GM12878 (cell line): ENCODE measurements at regions not wholly inside any gene's neighbourhood (a gene's known extent, or its start where the extent isn't known, plus 50 kb on each side); places are given as distances from the start of the nearest gene placed in this dataset.

ENCODE experiments used
- ATAC-seq: fragments of 200-7000 bp; cut with Tn5 transposase; 3 replicates; pipeline ENCODE4 v1.9.1; 2020; ENCODE audit warnings: mild to moderate bottlenecking, moderate library complexity
- BruUV-seq: library from RNA; stranded (reverse); fragments of 400-500 nt; replicated peaks from 2 replicates; lab custom pipeline; 2021; lab: Mats Ljungman, UMichigan
- CTCF ChIA-PET: fragments of 300-600 bp; sonication (Branson Sonifier 250); formaldehyde crosslinking; extraction: SDS; loops from one replicate; lab custom pipeline; 2021; ENCODE audit warnings: inconsistent platforms; lab: Yijun Ruan, JAX
- POLR2A ChIA-PET: fragments of 350-600 bp; formaldehyde crosslinking; extraction: SDS; loops from one replicate; lab custom pipeline; 2021; ENCODE audit warnings: inconsistent platforms; lab: Charles Lee
- RAD21 ChIA-PET: fragments of 300-600 bp; sonication (Branson Sonifier 250); formaldehyde crosslinking; loops from one replicate; lab custom pipeline; 2023; ENCODE audit warnings: antibody characterized with exemption; ENCODE audit not compliant: unreplicated experiment; lab: Charles Lee
- SMC1A ChIA-PET: fragments of 300-600 bp; sonication (Branson Sonifier 250); formaldehyde crosslinking; loops from one replicate; lab custom pipeline; 2023; ENCODE audit not compliant: unreplicated experiment, uncharacterized antibody; lab: Charles Lee
- DNase-seq: peaks from one replicate; pipeline ENCODE4 v3.0.0-alpha.2; 2011; ENCODE audit warnings: low read depth, low spot score
- FAIRE-seq: peaks from 3 replicates; lab custom pipeline; 2011; peaks lifted over from hg19 to GRCh38; lab: Jason Lieb, UNC
- H2AFZ ChIP-seq: 2 replicates; pipeline ENCODE4 v1.6.0; 2011; ENCODE audit warnings: low read depth, low read length, control low read depth; ENCODE audit not compliant: control insufficient read depth
- H3K27ac ChIP-seq: 2 replicates; pipeline ENCODE4 v1.5.1; 2011; ENCODE audit warnings: control low read depth; ENCODE audit not compliant: control insufficient read depth, insufficient read depth
- H3K27me3 ChIP-seq, 2 experiments: replicated peaks in 1 of 2; 2 replicates each; pipeline versions ENCODE4 v1.6.0 to v1.6.1; 2011; ENCODE audit warnings: low read length in 1 of 2; ENCODE audit not compliant: control insufficient read depth in 2 of 2, insufficient read depth in 2 of 2
- H3K36me3 ChIP-seq, 2 experiments: 2 replicates each; pipeline ENCODE4 v1.5.1; 2011; ENCODE audit warnings: low read length in 1 of 2; ENCODE audit not compliant: control insufficient read depth in 2 of 2, insufficient read depth in 2 of 2
- H3K4me1 ChIP-seq: 2 replicates; pipeline ENCODE4 v1.6.1; 2011; ENCODE audit warnings: mild to moderate bottlenecking, low read length, moderate library complexity, mixed read lengths; ENCODE audit not compliant: control insufficient read depth, insufficient read depth
- H3K4me2 ChIP-seq: 2 replicates; pipeline ENCODE4 v1.6.0; 2011; ENCODE audit warnings: control low read depth; ENCODE audit not compliant: control insufficient read depth, insufficient read depth
- H3K4me3 ChIP-seq: fragments of 200-600 bp; sonication (generic); 2 replicates; pipeline ENCODE4 v1.5.1; 2016
- H3K79me2 ChIP-seq: 2 replicates; pipeline ENCODE4 v1.6.0; 2011; ENCODE audit warnings: low read length; ENCODE audit not compliant: control insufficient read depth, insufficient read depth
- H3K9ac ChIP-seq: 2 replicates; pipeline ENCODE4 v1.8.0; 2011; ENCODE audit warnings: low read length, control low read depth, mixed read lengths; ENCODE audit not compliant: control insufficient read depth, insufficient read depth
- H3K9me3 ChIP-seq: replicated peaks from 3 replicates; pipeline ENCODE4 v1.5.1; 2011; ENCODE audit warnings: mild to moderate bottlenecking, low read length; ENCODE audit not compliant: control insufficient read depth, insufficient read depth
- H4K20me1 ChIP-seq: 2 replicates; pipeline ENCODE4 v1.6.0; 2011; ENCODE audit not compliant: control insufficient read depth, insufficient read depth
- E2F4 ChIP-seq: IDR thresholded peaks from 2 replicates; pipeline ENCODE4 v1.6.1; 2012; ENCODE audit warnings: low read depth, low read length, improper control_type of control experiment
- FOXM1 ChIP-seq: IDR thresholded peaks from 2 replicates; pipeline ENCODE4 v1.6.1; 2012; ENCODE audit warnings: low read depth, mild to moderate bottlenecking, inconsistent platforms, low read length, moderate library complexity
- HDAC2 ChIP-seq: fragments of 200-600 bp; sonication (generic); IDR thresholded peaks from 2 replicates; pipeline ENCODE4 v1.6.1; 2017
- IKZF2 ChIP-seq, 2 experiments: fragments of 450-650 bp; IDR thresholded peaks; 2 replicates each; pipeline ENCODE4 v1.6.1; 2017; ENCODE audit warnings: mild to moderate bottlenecking in 2 of 2, moderate library complexity in 2 of 2
- IRF3 ChIP-seq: fragments of 450-650 bp; IDR thresholded peaks from 2 replicates; pipeline ENCODE4 v1.6.1; 2014; ENCODE audit warnings: mild to moderate bottlenecking
- MEF2A ChIP-seq: IDR thresholded peaks from 2 replicates; pipeline ENCODE4 v1.6.1; 2011; ENCODE audit warnings: low read depth, mild to moderate bottlenecking, low read length, moderate library complexity; ENCODE audit not compliant: insufficient read depth
- NRF1 ChIP-seq: conservative IDR thresholded peaks from 2 replicates; pipeline ENCODE4 v1.6.1; 2011; ENCODE audit warnings: mild to moderate bottlenecking, low read depth, low read length, improper control_type of control experiment
- SMAD1 ChIP-seq: fragments of 450-650 bp; IDR thresholded peaks from 2 replicates; pipeline ENCODE4 v1.6.1; 2018; ENCODE audit warnings: mild to moderate bottlenecking, low read depth; ENCODE audit not compliant: partially characterized antibody
- SMARCA5 ChIP-seq: fragments of 450-650 bp; IDR thresholded peaks from 2 replicates; pipeline ENCODE4 v1.6.1; 2017; ENCODE audit warnings: mild to moderate bottlenecking
- SREBF1 ChIP-seq: IDR thresholded peaks from 2 replicates; pipeline ENCODE4 v1.6.1; 2012; ENCODE audit warnings: mild to moderate bottlenecking, low read length
- SUZ12 ChIP-seq: fragments of 200-600 bp; sonication (generic); IDR thresholded peaks from one replicate; pipeline ENCODE4 v1.6.1; 2018; ENCODE audit warnings: antibody characterized with exemption, mild to moderate bottlenecking; ENCODE audit not compliant: unreplicated experiment
- ZBED1 ChIP-seq: IDR thresholded peaks from 2 replicates; pipeline ENCODE4 v1.6.1; 2016; ENCODE audit warnings: borderline replicate concordance
- WGBS: methylation state at CpG from one replicate; pipeline ENCODE4 v1.1.6; 2016; ENCODE audit warnings: low lambda C conversion rate; ENCODE audit not compliant: insufficient replicate concordance, insufficient coverage; ENCODE audit errors: missing lambda C conversion rate; 5-methylcytosine and 5-hydroxymethylcytosine counted together
- in situ Hi-C: fragments of 300-500 bp; cut with MboI; formaldehyde crosslinking; loops from 9 replicates; pipeline ENCODE4 v1.14.3; 2018; ENCODE audit warnings: mixed read lengths
- intact Hi-C: fragments of 100-400 bp; cut with micrococcal nuclease; formaldehyde crosslinking; loops from one replicate; pipeline ENCODE4 v1.14.2; 2022; ENCODE audit not compliant: unreplicated experiment

- TF ChIP-seq E2F4 (no peak), MEF2A (no peak), IKZF2 (IDR thresholded peaks at IDR 0.05) (no peak), NRF1 (no peak), IRF3 (no peak), SMAD1 (no peak), SMARCA5 (no peak), ZBED1 (no peak), HDAC2 (no peak)
Measured at GRCh38 chr14:48890333-48890732, 695.8 kb downstream of the RPS29 start (continued).

- TF ChIP-seq FOXM1: no peak
- no peak for TF ChIP-seq SREBF1
- no peak for TF ChIP-seq SUZ12
- TF ChIP-seq, all 136 proteins: peak for 0
- no peak overlapping the region for H3K4me2 ChIP-seq
- H3K27ac ChIP-seq: no peak overlapping the region
- 0% methylated on average over 1 of the region's 1 CpG for WGBS
- CTCF ChIA-PET: no interaction called here
- POLR2A ChIA-PET: no interaction called here
- H3K4me1 ChIP-seq: no peaks in the 10 kb centered on the region
- H4K20me1 ChIP-seq: no peaks in the 10 kb centered on the region
- H3K27me3 ChIP-seq: no peaks in the 10 kb centered on the region
- ATAC-seq: no peak
- intact Hi-C loops (no loop called here), in situ Hi-C loops (no loop called here)
- no peaks in the 10 kb centered on the region for H3K79me2 ChIP-seq
- H3K4me3 ChIP-seq: no peak overlapping the region
- BruUV-seq: no TSS peak
- H3K9ac ChIP-seq: no peak overlapping the region
- no peaks in the 10 kb centered on the region for H3K36me3 ChIP-seq
- SMC1A ChIA-PET: no interaction called here
- FAIRE-seq: no peak
- RAD21 ChIA-PET: no interaction called here
- DNase-seq: no peak
- no peaks in the 10 kb centered on the region for H3K9me3 ChIP-seq
- H2AFZ ChIP-seq: no peak overlapping the region
Measured at GRCh38 chr14:48876806-48877340, 709.3 kb downstream of the RPS29 start.
